HG03039 (cell line): ENCODE measurements at regions not wholly inside any gene's neighbourhood (a gene's known extent, or its start where the extent isn't known, plus 50 kb on each side); places are given as distances from the start of the nearest gene placed in this dataset.

Experiments
- ATAC-seq: cut with Tn5 transposase; IDR thresholded peaks from one replicate; pipeline ENCODE4 v1.9.1; 2021; ENCODE audit warnings: mild to moderate bottlenecking, moderate library complexity; ENCODE audit not compliant: unreplicated experiment

GRCh38 chr6:169083508-169083874, 170.2 kb downstream of the THBS2 start:
- ATAC-seq: no peak

- ATAC-seq: no peak
Observed at GRCh38 chr6:169082817-169083507, 170.7 kb downstream of the THBS2 start.

GRCh38 chr6:169082093-169082492, 171.6 kb downstream of the THBS2 start:
- ATAC-seq: no peak

- no peak for ATAC-seq
Observed at GRCh38 chr6:169081248-169081647, 172.4 kb downstream of the THBS2 start.

GRCh38 chr6:169079650-169080049, 174.0 kb downstream of the THBS2 start:
- no peak for ATAC-seq

- ATAC-seq: no peak
Observed at GRCh38 chr6:169078399-169079145, 175.1 kb downstream of the THBS2 start.

GRCh38 chr6:169075915-169076654, 177.6 kb downstream of the THBS2 start:
- no peak for ATAC-seq

- no peak for ATAC-seq
Observed at GRCh38 chr6:169075211-169075914, 178.3 kb downstream of the THBS2 start.

- ATAC-seq: no peak
Observed at GRCh38 chr6:169074526-169074925, 179.1 kb downstream of the THBS2 start.

- ATAC-seq: no peak
Observed at GRCh38 chr6:169073311-169073710, 180.3 kb downstream of the THBS2 start.

- no peak for ATAC-seq
Observed at GRCh38 chr6:169072127-169073042, 181.3 kb downstream of the THBS2 start.

GRCh38 chr6:169071394-169071793, 182.3 kb downstream of the THBS2 start:
- ATAC-seq: no peak

- ATAC-seq: no peak
Observed at GRCh38 chr6:169070506-169071176, 183.0 kb downstream of the THBS2 start.

- no peak for ATAC-seq
Observed at GRCh38 chr6:169069356-169069755, 184.3 kb downstream of the THBS2 start.

- no peak for ATAC-seq
Observed at GRCh38 chr6:169064194-169064593, 189.5 kb downstream of the THBS2 start.

- ATAC-seq: no peak
Observed at GRCh38 chr6:169062272-169062671, 191.4 kb downstream of the THBS2 start.

GRCh38 chr6:169058634-169059033, 195.0 kb downstream of the THBS2 start:
- ATAC-seq: no peak

- ATAC-seq: no peak
Observed at GRCh38 chr6:169052462-169052861, 201.2 kb downstream of the THBS2 start.

GRCh38 chr6:169051371-169051770, 202.3 kb downstream of the THBS2 start:
- ATAC-seq: no peak

- no peak for ATAC-seq
Observed at GRCh38 chr6:169048865-169049205, 204.8 kb downstream of the THBS2 start.
